CD4-positive, alpha-beta T cell (primary cell): ENCODE measurements at regions not wholly inside any gene's neighbourhood (a gene's known extent, or its start where the extent isn't known, plus 50 kb on each side); places are given as distances from the start of the nearest gene placed in this dataset.

Experiments used
- ATAC-seq: fragments of 200-7000 bp; cut with Tn5 transposase; one replicate; pipeline ENCODE4 v1.10.0; 2022; ENCODE audit warnings: mild to moderate bottlenecking; ENCODE audit not compliant: poor library complexity
- CTCF ChIA-PET: fragments of 350-600 bp; sonication (Branson Sonifier 250); formaldehyde crosslinking; loops from one replicate; lab custom pipeline; 2021; ENCODE audit warnings: antibody characterized with exemption, inconsistent platforms; lab: Charles Lee
- POLR2A ChIA-PET: fragments of 350-600 bp; sonication (Branson Sonifier 250); formaldehyde crosslinking; loops from one replicate; lab custom pipeline; 2021; ENCODE audit warnings: antibody characterized with exemption, inconsistent platforms; lab: Charles Lee
- DNase-seq, 14 experiments: peaks; one replicate each; pipeline ENCODE4 v3.0.0-alpha.2; 2013 to 2020; ENCODE audit warnings: mixed read lengths in 2 of 14
- H3K27ac ChIP-seq, 2 donors: one replicate each; pipeline versions ENCODE4 v1.5.1 to v1.7.0; 2013; ENCODE audit warnings: low read length in 2 of 2, low read depth in 1 of 2, mild to moderate bottlenecking in 1 of 2
- H3K27me3 ChIP-seq, 2 experiments: 1 replicate in 1 of 2; 2 replicates in 1 of 2; pipeline versions ENCODE4 v1.6.1 to v1.7.0; 2013; ENCODE audit warnings: low read length in 2 of 2, control low read depth in 1 of 2, mild to moderate bottlenecking in 1 of 2, moderate library complexity in 1 of 2; ENCODE audit not compliant: insufficient read depth in 2 of 2, control insufficient read depth in 1 of 2
- H3K36me3 ChIP-seq: one replicate; pipeline ENCODE4 v1.6.1; 2013; ENCODE audit warnings: low read length, control low read depth; ENCODE audit not compliant: insufficient read depth
- H3K4me1 ChIP-seq: one replicate; pipeline ENCODE4 v1.6.1; 2013; ENCODE audit warnings: low read length, control low read depth; ENCODE audit not compliant: insufficient read depth
- H3K4me3 ChIP-seq: one replicate; pipeline ENCODE4 v1.5.1; 2013; ENCODE audit warnings: mild to moderate bottlenecking, low read length, moderate library complexity
- H3K9me3 ChIP-seq, 2 experiments: 1 replicate in 1 of 2; 2 replicates in 1 of 2; pipeline versions ENCODE4 v1.6.1 to v1.7.0; 2013; ENCODE audit warnings: low read length in 2 of 2, mild to moderate bottlenecking in 2 of 2, control low read depth in 1 of 2, moderate library complexity in 1 of 2; ENCODE audit not compliant: control insufficient read depth in 1 of 2, insufficient read depth in 1 of 2
- H3K27ac Mint-ChIP-seq: one replicate; pipeline ENCODE4 v1.8.0; 2020; ENCODE audit warnings: mixed read lengths
- H3K27me3 Mint-ChIP-seq: one replicate; pipeline ENCODE4 v1.8.0; 2021; ENCODE audit warnings: mixed read lengths
- H3K36me3 Mint-ChIP-seq: one replicate; pipeline ENCODE4 v1.8.0; 2021; ENCODE audit warnings: low read depth, mixed read lengths
- H3K4me1 Mint-ChIP-seq: one replicate; pipeline ENCODE4 v1.8.0; 2021; ENCODE audit warnings: low read depth, mixed read lengths
- H3K4me3 Mint-ChIP-seq: one replicate; pipeline ENCODE4 v1.8.0; 2020; ENCODE audit warnings: mild to moderate bottlenecking, mixed read lengths
- H3K9me3 Mint-ChIP-seq: one replicate; pipeline ENCODE4 v1.8.0; 2020; ENCODE audit warnings: mixed read lengths
- intact Hi-C, 2 experiments: fragments of 100-400 bp; cut with DNase I in 1 of 2; cut with micrococcal nuclease in 1 of 2; formaldehyde crosslinking; loops; one replicate each; pipeline versions ENCODE4 v1.15.1 to v1.9.0; 2023 to 2025; cut with DNase I, micrococcal nuclease
- TF ChIP-seq, protein P1 (sequence below): fragments of 200-600 bp; IDR thresholded peaks from one replicate; pipeline ENCODE4 v1.8.0; 2022; ENCODE audit warnings: antibody characterized with exemption, mild to moderate bottlenecking

GRCh38 chr10:120993089-120993488 lies 141.9 kb downstream of the WDR11 start:
- Histone ChIP-seq H3K27me3 (no peaks in the 10 kb centered on the region), H3K36me3 (no peaks in the 10 kb centered on the region), H3K4me3 (no peak overlapping the region), H3K9me3 (peaks cover 0 to 16% of the 10 kb centered on the region in 2 experiments), H3K4me1 (no peaks in the 10 kb centered on the region), H3K27ac (no peak overlapping the region)
- no peak for DNase-seq
- H3K9me3 Mint-ChIP-seq: no peaks in the 10 kb centered on the region
- POLR2A ChIA-PET: no interaction called here
- ATAC-seq: no peak
- TF ChIP-seq, protein P1, sequence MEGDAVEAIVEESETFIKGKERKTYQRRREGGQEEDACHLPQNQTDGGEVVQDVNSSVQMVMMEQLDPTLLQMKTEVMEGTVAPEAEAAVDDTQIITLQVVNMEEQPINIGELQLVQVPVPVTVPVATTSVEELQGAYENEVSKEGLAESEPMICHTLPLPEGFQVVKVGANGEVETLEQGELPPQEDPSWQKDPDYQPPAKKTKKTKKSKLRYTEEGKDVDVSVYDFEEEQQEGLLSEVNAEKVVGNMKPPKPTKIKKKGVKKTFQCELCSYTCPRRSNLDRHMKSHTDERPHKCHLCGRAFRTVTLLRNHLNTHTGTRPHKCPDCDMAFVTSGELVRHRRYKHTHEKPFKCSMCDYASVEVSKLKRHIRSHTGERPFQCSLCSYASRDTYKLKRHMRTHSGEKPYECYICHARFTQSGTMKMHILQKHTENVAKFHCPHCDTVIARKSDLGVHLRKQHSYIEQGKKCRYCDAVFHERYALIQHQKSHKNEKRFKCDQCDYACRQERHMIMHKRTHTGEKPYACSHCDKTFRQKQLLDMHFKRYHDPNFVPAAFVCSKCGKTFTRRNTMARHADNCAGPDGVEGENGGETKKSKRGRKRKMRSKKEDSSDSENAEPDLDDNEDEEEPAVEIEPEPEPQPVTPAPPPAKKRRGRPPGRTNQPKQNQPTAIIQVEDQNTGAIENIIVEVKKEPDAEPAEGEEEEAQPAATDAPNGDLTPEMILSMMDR: no peak
- CTCF ChIA-PET: no interaction called here
- no peaks in the 10 kb centered on the region for H3K4me1 Mint-ChIP-seq
- no peaks in the 10 kb centered on the region for H3K36me3 Mint-ChIP-seq
- peaks cover 7% of the 10 kb centered on the region for H3K27me3 Mint-ChIP-seq
- no peak overlapping the region for H3K4me3 Mint-ChIP-seq
- H3K27ac Mint-ChIP-seq: no peak overlapping the region
- intact Hi-C loops: no loop called here

GRCh38 chr10:120995768-120996167 lies 144.6 kb downstream of the WDR11 start:
- H3K27me3 Mint-ChIP-seq: peaks cover 4% of the 10 kb centered on the region

DNA sequence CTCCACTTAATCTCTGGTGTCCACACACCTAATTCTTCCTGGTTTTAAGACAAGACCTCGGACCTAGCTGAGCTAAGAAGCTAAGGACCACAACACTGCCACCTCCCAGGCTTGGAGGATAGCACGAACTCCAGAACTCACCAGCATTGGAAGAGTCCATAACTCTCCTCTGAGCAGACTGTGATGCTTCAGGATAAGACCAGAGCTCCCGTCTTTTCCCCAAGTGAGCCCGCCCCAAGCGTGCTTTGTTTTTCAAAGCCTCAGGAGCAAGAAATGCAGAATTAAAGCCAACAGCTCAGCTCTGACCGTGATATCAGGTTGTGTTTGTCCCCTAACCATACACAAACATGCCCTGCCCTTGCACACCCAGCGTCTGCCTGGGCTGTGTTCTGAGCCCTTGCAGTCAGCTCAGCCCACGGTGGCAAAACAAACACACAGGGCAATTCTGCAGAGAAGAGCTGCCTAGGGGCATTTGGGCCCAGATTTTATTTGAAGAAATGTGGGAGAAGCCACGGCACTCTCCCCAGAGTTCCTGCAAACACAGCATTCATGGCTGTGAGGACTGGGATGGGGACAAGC lies 145.4 kb downstream of the WDR11 start:
- CTCF ChIA-PET: no interaction called here
- no peak for ATAC-seq
- TF ChIP-seq, protein P1: no peak
- Mint-ChIP-seq H3K27me3 (peaks cover 4% of the 10 kb centered on the region), H3K9me3 (no peaks in the 10 kb centered on the region), H3K4me3 (no peak overlapping the region), H3K4me1 (no peaks in the 10 kb centered on the region), H3K36me3 (no peaks in the 10 kb centered on the region), H3K27ac (no peak overlapping the region)
- POLR2A ChIA-PET: no interaction called here
- H3K27me3 ChIP-seq: peaks cover 0 to 2% of the 10 kb centered on the region in 2 experiments
- H3K4me1 ChIP-seq: no peaks in the 10 kb centered on the region
- intact Hi-C loops: no loop called here
- no peak overlapping the region for H3K27ac ChIP-seq
- no peak for DNase-seq
- H3K4me3 ChIP-seq: no peak overlapping the region
- no peaks in the 10 kb centered on the region for H3K36me3 ChIP-seq
- peaks cover 0 to 8% of the 10 kb centered on the region in 2 experiments for H3K9me3 ChIP-seq

More at GRCh38 chr10:120995768-120996167, 144.6 kb downstream of the WDR11 start:
- intact Hi-C loops: no loop called here
- H3K9me3 ChIP-seq: peaks cover 0 to 8% of the 10 kb centered on the region in 2 experiments
- DNase-seq: no peak
- CTCF ChIA-PET: no interaction called here
- no peaks in the 10 kb centered on the region for H3K4me1 ChIP-seq
- H3K4me3 ChIP-seq: no peak overlapping the region
- Mint-ChIP-seq H3K4me1 (no peaks in the 10 kb centered on the region), H3K36me3 (no peaks in the 10 kb centered on the region), H3K4me3 (no peak overlapping the region), H3K9me3 (no peaks in the 10 kb centered on the region), H3K27ac (no peak overlapping the region)
- H3K36me3 ChIP-seq: no peaks in the 10 kb centered on the region
- no peak overlapping the region for H3K27ac ChIP-seq
- TF ChIP-seq, protein P1: no peak
- POLR2A ChIA-PET: no interaction called here
- H3K27me3 ChIP-seq: peaks cover 0 to 2% of the 10 kb centered on the region in 2 experiments
- ATAC-seq: no peak
